ENCODE measurements at regions not wholly inside any gene's neighbourhood (a gene's known extent, or its start where the extent isn't known, plus 50 kb on each side); places are given as distances from the start of the nearest gene placed in this dataset.

- H3K9me3 Mint-ChIP-seq, result peaks cover 5 to 45% (median 9%) of the 10 kb centered on the region in 5 donors
- H3K4me1 Mint-ChIP-seq, result no peaks in the 10 kb centered on the region
- Histone ChIP-seq H3K9me3 (ENCODE audit: low read length) (no peaks in the 10 kb centered on the region), H3K27ac (ENCODE audit: low read depth, low read length) (no peak overlapping the region), H3K27me3 (ENCODE audit: insufficient read depth, low read length, poor library complexity, severe bottlenecking) (no peaks in the 10 kb centered on the region), H3K36me3 (ENCODE audit: insufficient read depth, low read length) (no peaks in the 10 kb centered on the region), H3K4me3 (ENCODE audit: low read length) (no peak overlapping the region), H3K4me1 (ENCODE audit: insufficient read depth, low read length) (no peaks in the 10 kb centered on the region)
- ChIA-PET POLR2A (no interaction called here), CTCF (no interaction called here)
- no peak for DNase-seq
- no peaks in the 10 kb centered on the region for H3K36me3 Mint-ChIP-seq
- no peak overlapping the region for H3K27ac Mint-ChIP-seq
- no peaks in the 10 kb centered on the region for H3K27me3 Mint-ChIP-seq
- H3K4me3 Mint-ChIP-seq, result no peak overlapping the region
These were observed 782.7 kb upstream of the KIF2B start for GRCh38 chr17:53039981-53040380.

- Mint-ChIP-seq H3K9me3 (peaks cover 11 to 41% (median 16%) of the 10 kb centered on the region in 5 donors), H3K36me3 (no peaks in the 10 kb centered on the region), H3K27ac (no peak overlapping the region), H3K27me3 (no peaks in the 10 kb centered on the region), H3K4me3 (no peak overlapping the region), H3K4me1 (no peaks in the 10 kb centered on the region)
- Histone ChIP-seq H3K9me3 (ENCODE audit: low read length) (no peaks in the 10 kb centered on the region), H3K27ac (ENCODE audit: low read depth, low read length) (no peak overlapping the region), H3K36me3 (ENCODE audit: insufficient read depth, low read length) (no peaks in the 10 kb centered on the region), H3K4me1 (ENCODE audit: insufficient read depth, low read length) (no peaks in the 10 kb centered on the region), H3K4me3 (ENCODE audit: low read length) (no peak overlapping the region), H3K27me3 (ENCODE audit: insufficient read depth, low read length, poor library complexity, severe bottlenecking) (no peaks in the 10 kb centered on the region)
- ChIA-PET POLR2A (no interaction called here), CTCF (no interaction called here)
- no peak for DNase-seq
These were observed 789.4 kb upstream of the KIF2B start for GRCh38 chr17:53033297-53033696.

GRCh38 chr17:53032861-53033271 lies 789.9 kb upstream of the KIF2B start:
- no peaks in the 10 kb centered on the region for H3K4me1 Mint-ChIP-seq
- Histone ChIP-seq H3K4me3 (ENCODE audit: low read length) (no peak overlapping the region), H3K27ac (ENCODE audit: low read depth, low read length) (no peak overlapping the region), H3K9me3 (ENCODE audit: low read length) (no peaks in the 10 kb centered on the region), H3K36me3 (ENCODE audit: insufficient read depth, low read length) (no peaks in the 10 kb centered on the region), H3K27me3 (ENCODE audit: insufficient read depth, low read length, poor library complexity, severe bottlenecking) (no peaks in the 10 kb centered on the region), H3K4me1 (ENCODE audit: insufficient read depth, low read length) (no peaks in the 10 kb centered on the region)
- ChIA-PET POLR2A (no interaction called here), CTCF (no interaction called here)
- H3K27me3 Mint-ChIP-seq, result no peaks in the 10 kb centered on the region
- DNase-seq, result no peak
- H3K9me3 Mint-ChIP-seq, result peaks cover 11 to 40% (median 17%) of the 10 kb centered on the region in 5 donors
- H3K4me3 Mint-ChIP-seq, result no peak overlapping the region
- no peaks in the 10 kb centered on the region for H3K36me3 Mint-ChIP-seq
- no peak overlapping the region for H3K27ac Mint-ChIP-seq

- POLR2A ChIA-PET, result no interaction called here
These were observed 805.5 kb upstream of the KIF2B start for GRCh38 chr17:53017227-53017626.

GRCh38 chr17:53016085-53016484 lies 806.6 kb upstream of the KIF2B start:
- Mint-ChIP-seq H3K9me3 (peaks cover 0 to 24% (median 7%) of the 10 kb centered on the region in 5 donors), H3K4me1 (no peaks in the 10 kb centered on the region), H3K4me3 (no peak overlapping the region), H3K36me3 (no peaks in the 10 kb centered on the region), H3K27me3 (no peaks in the 10 kb centered on the region), H3K27ac (no peak overlapping the region)
- H3K4me1 ChIP-seq (ENCODE audit: insufficient read depth, low read length), result no peaks in the 10 kb centered on the region
- no peaks in the 10 kb centered on the region for H3K9me3 ChIP-seq (ENCODE audit: low read length)
- ChIA-PET CTCF (no interaction called here), POLR2A (no interaction called here)
- no peaks in the 10 kb centered on the region for H3K27me3 ChIP-seq (ENCODE audit: insufficient read depth, low read length, poor library complexity, severe bottlenecking)
- DNase-seq, result no peak
- no peaks in the 10 kb centered on the region for H3K36me3 ChIP-seq (ENCODE audit: insufficient read depth, low read length)
- H3K4me3 ChIP-seq (ENCODE audit: low read length), result no peak overlapping the region
- no peak overlapping the region for H3K27ac ChIP-seq (ENCODE audit: low read depth, low read length)

More at GRCh38 chr17:53017227-53017626, 805.5 kb upstream of the KIF2B start:
- Histone ChIP-seq H3K4me1 (ENCODE audit: insufficient read depth, low read length) (no peaks in the 10 kb centered on the region), H3K9me3 (ENCODE audit: low read length) (no peaks in the 10 kb centered on the region), H3K4me3 (ENCODE audit: low read length) (no peak overlapping the region), H3K36me3 (ENCODE audit: insufficient read depth, low read length) (no peaks in the 10 kb centered on the region), H3K27ac (ENCODE audit: low read depth, low read length) (no peak overlapping the region), H3K27me3 (ENCODE audit: insufficient read depth, low read length, poor library complexity, severe bottlenecking) (no peaks in the 10 kb centered on the region)
- H3K9me3 Mint-ChIP-seq, result peaks cover 0 to 27% (median 9%) of the 10 kb centered on the region in 5 donors
- no peak overlapping the region for H3K27ac Mint-ChIP-seq
- DNase-seq, result no peak
- H3K27me3 Mint-ChIP-seq, result no peaks in the 10 kb centered on the region
- no peak overlapping the region for H3K4me3 Mint-ChIP-seq
- no peaks in the 10 kb centered on the region for H3K4me1 Mint-ChIP-seq
- no peaks in the 10 kb centered on the region for H3K36me3 Mint-ChIP-seq
- CTCF ChIA-PET, result no interaction called here

GRCh38 chr17:53012364-53012763 lies 810.4 kb upstream of the KIF2B start:
- no peak overlapping the region for H3K27ac ChIP-seq (ENCODE audit: low read depth, low read length)
- no peaks in the 10 kb centered on the region for H3K27me3 ChIP-seq (ENCODE audit: insufficient read depth, low read length, poor library complexity, severe bottlenecking)
- no peaks in the 10 kb centered on the region for H3K36me3 ChIP-seq (ENCODE audit: insufficient read depth, low read length)
- no peak overlapping the region for H3K4me3 ChIP-seq (ENCODE audit: low read length)
- Mint-ChIP-seq H3K36me3 (no peaks in the 10 kb centered on the region), H3K4me3 (no peak overlapping the region), H3K4me1 (no peaks in the 10 kb centered on the region), H3K27ac (peak overlapping the region in 1 of 8 donors; percentile 40), H3K27me3 (no peaks in the 10 kb centered on the region), H3K9me3 (peaks cover 2 to 17% (median 7%) of the 10 kb centered on the region in 5 donors)
- ChIA-PET POLR2A (no interaction called here), CTCF (no interaction called here)
- H3K4me1 ChIP-seq (ENCODE audit: insufficient read depth, low read length), result no peaks in the 10 kb centered on the region
- DNase-seq, result no peak
- H3K9me3 ChIP-seq (ENCODE audit: low read length), result no peaks in the 10 kb centered on the region

- ChIA-PET POLR2A (no interaction called here), CTCF (no interaction called here)
- no peak overlapping the region for H3K27ac Mint-ChIP-seq
These were observed 816.7 kb upstream of the KIF2B start for GRCh38 chr17:53006006-53006405.

GRCh38 chr17:53004902-53005301 lies 817.8 kb upstream of the KIF2B start:
- H3K27ac ChIP-seq (ENCODE audit: low read depth, low read length), result no peak overlapping the region
- no peaks in the 10 kb centered on the region for H3K9me3 ChIP-seq (ENCODE audit: low read length)
- no peaks in the 10 kb centered on the region for H3K36me3 ChIP-seq (ENCODE audit: insufficient read depth, low read length)
- ChIA-PET POLR2A (no interaction called here), CTCF (interaction anchor here (0.6 kb wide), 1 partner anchor 221 kb away, joined by 3 read pairs; no protein-coding TSS in a partner anchor)
- Mint-ChIP-seq H3K4me3 (no peak overlapping the region), H3K36me3 (no peaks in the 10 kb centered on the region), H3K27me3 (no peaks in the 10 kb centered on the region), H3K27ac (no peak overlapping the region), H3K4me1 (no peaks in the 10 kb centered on the region), H3K9me3 (peaks cover 2 to 36% (median 8%) of the 10 kb centered on the region in 5 donors)
- H3K4me1 ChIP-seq (ENCODE audit: insufficient read depth, low read length), result no peaks in the 10 kb centered on the region
- no peaks in the 10 kb centered on the region for H3K27me3 ChIP-seq (ENCODE audit: insufficient read depth, low read length, poor library complexity, severe bottlenecking)
- no peak for DNase-seq
- no peak overlapping the region for H3K4me3 ChIP-seq (ENCODE audit: low read length)

More at GRCh38 chr17:53006006-53006405, 816.7 kb upstream of the KIF2B start:
- H3K27me3 ChIP-seq (ENCODE audit: insufficient read depth, low read length, poor library complexity, severe bottlenecking), result no peaks in the 10 kb centered on the region
- H3K36me3 ChIP-seq (ENCODE audit: insufficient read depth, low read length), result no peaks in the 10 kb centered on the region
- Mint-ChIP-seq H3K36me3 (no peaks in the 10 kb centered on the region), H3K27me3 (no peaks in the 10 kb centered on the region), H3K4me1 (no peaks in the 10 kb centered on the region), H3K4me3 (no peak overlapping the region), H3K9me3 (peaks cover 3 to 37% (median 9%) of the 10 kb centered on the region in 5 donors)
- no peak overlapping the region for H3K27ac ChIP-seq (ENCODE audit: low read depth, low read length)
- H3K9me3 ChIP-seq (ENCODE audit: low read length), result no peaks in the 10 kb centered on the region
- no peak for DNase-seq
- H3K4me3 ChIP-seq (ENCODE audit: low read length), result no peak overlapping the region
- no peaks in the 10 kb centered on the region for H3K4me1 ChIP-seq (ENCODE audit: insufficient read depth, low read length)

- H3K27me3 Mint-ChIP-seq, result no peaks in the 10 kb centered on the region
- Histone ChIP-seq H3K9me3 (ENCODE audit: low read length) (no peaks in the 10 kb centered on the region), H3K27ac (ENCODE audit: low read depth, low read length) (no peak overlapping the region), H3K4me1 (ENCODE audit: insufficient read depth, low read length) (no peaks in the 10 kb centered on the region), H3K27me3 (ENCODE audit: insufficient read depth, low read length, poor library complexity, severe bottlenecking) (no peaks in the 10 kb centered on the region), H3K36me3 (ENCODE audit: insufficient read depth, low read length) (no peaks in the 10 kb centered on the region), H3K4me3 (ENCODE audit: low read length) (no peak overlapping the region)
- no peaks in the 10 kb centered on the region for H3K4me1 Mint-ChIP-seq
- ChIA-PET CTCF (no interaction called here), POLR2A (no interaction called here)
- no peaks in the 10 kb centered on the region for H3K36me3 Mint-ChIP-seq
- no peak overlapping the region for H3K4me3 Mint-ChIP-seq
- no peak overlapping the region for H3K27ac Mint-ChIP-seq
- no peak for DNase-seq
- H3K9me3 Mint-ChIP-seq, result peaks cover 3 to 24% (median 19%) of the 10 kb centered on the region in 5 donors
These were observed 826.8 kb upstream of the KIF2B start for GRCh38 chr17:52995881-52996280.
